GM06990 (cell line): ENCODE measurements at regions not wholly inside any gene's neighbourhood (a gene's known extent, or its start where the extent isn't known, plus 50 kb on each side); places are given as distances from the start of the nearest gene placed in this dataset.

Experiments
- DNase-seq: peaks from one replicate; pipeline ENCODE4 v3.0.0-alpha.2; 2011; ENCODE audit not compliant: insufficient read length; ENCODE audit errors: extremely low read depth
- H3K27me3 ChIP-seq: replicated peaks from 2 replicates; pipeline ENCODE4 v1.6.0; 2011; ENCODE audit warnings: low read length; ENCODE audit not compliant: control insufficient read depth, insufficient read depth
- H3K36me3 ChIP-seq: 2 replicates; pipeline ENCODE4 v1.5.1; 2011; ENCODE audit warnings: low read length; ENCODE audit not compliant: control insufficient read depth, insufficient read depth
- H3K4me3 ChIP-seq: replicated peaks from 2 replicates; pipeline ENCODE4 v1.5.1; 2011; ENCODE audit warnings: low read depth, mild to moderate bottlenecking, control low read depth, low read length
- CTCF ChIP-seq: IDR thresholded peaks from 2 replicates; pipeline ENCODE4 v1.5.1; 2011; ENCODE audit warnings: low read length, control low read depth, mild to moderate bottlenecking, inconsistent platforms; ENCODE audit not compliant: insufficient read depth, poor library complexity, severe bottlenecking

GRCh38 chr2:220509096-220509757 is 881.8 kb downstream of the SLC4A3 start:
- TF ChIP-seq CTCF = no peak
- no peaks in the 10 kb centered on the region for H3K36me3 ChIP-seq
- DNase-seq = no peak
- H3K27me3 ChIP-seq = no peaks in the 10 kb centered on the region
- H3K4me3 ChIP-seq = no peak overlapping the region

GRCh38 chr2:220509966-220510365 is 882.5 kb downstream of the SLC4A3 start:
- no peaks in the 10 kb centered on the region for H3K36me3 ChIP-seq
- no peak for TF ChIP-seq CTCF
- H3K4me3 ChIP-seq = no peak overlapping the region
- no peaks in the 10 kb centered on the region for H3K27me3 ChIP-seq
- no peak for DNase-seq

- no peak for DNase-seq
- H3K36me3 ChIP-seq = no peaks in the 10 kb centered on the region
- no peaks in the 10 kb centered on the region for H3K27me3 ChIP-seq
- no peak overlapping the region for H3K4me3 ChIP-seq
- TF ChIP-seq CTCF = no peak
These were observed 883.2 kb downstream of the SLC4A3 start for GRCh38 chr2:220510668-220511067.

GRCh38 chr2:220512419-220512818 is 885.0 kb downstream of the SLC4A3 start:
- Histone ChIP-seq H3K4me3 (no peak overlapping the region), H3K36me3 (no peaks in the 10 kb centered on the region), H3K27me3 (no peaks in the 10 kb centered on the region)
- no peak for DNase-seq
- TF ChIP-seq CTCF = no peak

GRCh38 chr2:220513573-220514288 is 886.3 kb downstream of the SLC4A3 start:
- Histone ChIP-seq H3K27me3 (no peaks in the 10 kb centered on the region), H3K4me3 (no peak overlapping the region), H3K36me3 (no peaks in the 10 kb centered on the region)
- no peak for DNase-seq
- no peak for TF ChIP-seq CTCF
